NCI-H2171 (cell line): ENCODE measurements at regions not wholly inside any gene's neighbourhood (a gene's known extent, or its start where the extent isn't known, plus 50 kb on each side); places are given as distances from the start of the nearest gene placed in this dataset.

Experiments
- DNase-seq: peaks from one replicate; lab custom pipeline; 2025; lab: John Stamatoyannopoulos, UW

- DNase-seq, result no peak
Observed at GRCh38 chr2:221831051-221831450, 258.9 kb upstream of the EPHA4 start.

GRCh38 chr2:221822416-221822815, 250.3 kb upstream of the EPHA4 start:
- DNase-seq, result no peak

- no peak for DNase-seq
Observed at GRCh38 chr2:221818616-221819320, 246.7 kb upstream of the EPHA4 start.

- no peak for DNase-seq
Observed at GRCh38 chr2:221817878-221818277, 245.8 kb upstream of the EPHA4 start.

GRCh38 chr2:221817052-221817451, 244.9 kb upstream of the EPHA4 start:
- DNase-seq, result no peak

- DNase-seq, result no peak
Observed at GRCh38 chr2:221816566-221816965, 244.5 kb upstream of the EPHA4 start.

GRCh38 chr2:221810650-221811049, 238.5 kb upstream of the EPHA4 start:
- DNase-seq, result no peak

GRCh38 chr2:221810245-221810644, 238.1 kb upstream of the EPHA4 start:
- no peak for DNase-seq

GRCh38 chr2:221808488-221808887, 236.4 kb upstream of the EPHA4 start:
- DNase-seq, result no peak

- no peak for DNase-seq
Observed at GRCh38 chr2:221807706-221808105, 235.6 kb upstream of the EPHA4 start.

- no peak for DNase-seq
Observed at GRCh38 chr2:221802089-221802488, 230.0 kb upstream of the EPHA4 start.

GRCh38 chr2:221792971-221793521, 220.9 kb upstream of the EPHA4 start:
- DNase-seq, result no peak

- no peak for DNase-seq
Observed at GRCh38 chr2:221791844-221792243, 219.7 kb upstream of the EPHA4 start.

- DNase-seq, result no peak
Observed at GRCh38 chr2:221787561-221787960, 215.5 kb upstream of the EPHA4 start.

GRCh38 chr2:221786297-221786926, 214.3 kb upstream of the EPHA4 start:
- DNase-seq, result no peak

GRCh38 chr2:221780281-221780688, 208.2 kb upstream of the EPHA4 start:
- DNase-seq, result no peak

- no peak for DNase-seq
Observed at GRCh38 chr2:221779614-221780067, 207.5 kb upstream of the EPHA4 start.

GRCh38 chr2:221778025-221778424, 205.9 kb upstream of the EPHA4 start:
- no peak for DNase-seq

- no peak for DNase-seq
Observed at GRCh38 chr2:221777119-221777518, 205.0 kb upstream of the EPHA4 start.

- DNase-seq, result no peak
Observed at GRCh38 chr2:221775096-221775495, 203.0 kb upstream of the EPHA4 start.

GRCh38 chr2:221774136-221774535, 202.0 kb upstream of the EPHA4 start:
- no peak for DNase-seq

GRCh38 chr2:221771297-221771696, 199.2 kb upstream of the EPHA4 start:
- no peak for DNase-seq
